Tibial artery (tissue), 4 donors: ENCODE measurements at regions not wholly inside any gene's neighbourhood (a gene's known extent, or its start where the extent isn't known, plus 50 kb on each side); places are given as distances from the start of the nearest gene placed in this dataset.

ENCODE experiments used
- DNase-seq, 2 donors: peaks; one replicate each; pipeline ENCODE4 v3.0.0-alpha.2; 2019
- H3K27ac ChIP-seq, 2 donors: fragments of 200-600 bp; sonication (generic) in 1 of 2; 1 replicate in 1 of 2; 2 replicates in 1 of 2; pipeline ENCODE4 v1.5.1; 2018 to 2019; ENCODE audit warnings: mild to moderate bottlenecking in 1 of 2
- H3K27me3 ChIP-seq, 2 donors: fragments of 200-600 bp; sonication (generic) in 1 of 2; one replicate each; pipeline versions ENCODE4 v1.5.1 to v1.6.0; 2016 to 2019
- H3K36me3 ChIP-seq, 3 donors: fragments of 200-600 bp; sonication (generic) in 2 of 3; one replicate each; pipeline ENCODE4 v1.5.1; 2016 to 2019; ENCODE audit warnings: mild to moderate bottlenecking in 2 of 3
- H3K4me1 ChIP-seq, 4 donors: fragments of 200-600 bp; sonication (generic) in 2 of 4; 1 replicate in 3 of 4; 2 replicates in 1 of 4; pipeline ENCODE4 v1.5.1; 2016 to 2019
- H3K4me3 ChIP-seq, 2 donors: fragments of 200-600 bp; sonication (generic) in 1 of 2; 1 replicate in 1 of 2; 2 replicates in 1 of 2; pipeline ENCODE4 v1.5.1; 2018 to 2019; ENCODE audit warnings: mild to moderate bottlenecking in 2 of 2
- H3K9me3 ChIP-seq, 3 donors: fragments of 200-600 bp; sonication (generic) in 1 of 3; one replicate each; pipeline ENCODE4 v1.5.1; 2016 to 2019
- CTCF ChIP-seq, 2 experiments: fragments of 200-600 bp in 1 of 2; fragments of 450-650 bp in 1 of 2; IDR thresholded peaks; one replicate each; pipeline ENCODE4 v1.5.1; 2017 to 2019; ENCODE audit warnings: antibody characterized with exemption in 2 of 2, mild to moderate bottlenecking in 1 of 2, moderate library complexity in 1 of 2
- intact Hi-C: fragments of 100-400 bp; cut with DNase I; formaldehyde crosslinking; loops from one replicate; pipeline ENCODE4 v1.15.0; 2023; ENCODE audit warnings: low total_unique reads

- TF ChIP-seq CTCF (IDR thresholded peaks at IDR 0.05), result no peak
- Histone ChIP-seq H3K27ac (no peak overlapping the region), H3K36me3 (no peaks in the 10 kb centered on the region), H3K9me3 (no peaks in the 10 kb centered on the region), H3K27me3 (no peaks in the 10 kb centered on the region), H3K4me1 (peaks cover 0 to 17% (median 13%) of the 10 kb centered on the region in 4 donors), H3K4me3 (no peak overlapping the region)
- no peak for DNase-seq
- intact Hi-C loops, result no loop called here
Observed at GRCh38 chr5:74541381-74541781, 99.1 kb downstream of the ENC1 start.

GRCh38 chr5:74540622-74541021 is 99.9 kb downstream of the ENC1 start:
- Histone ChIP-seq H3K36me3 (no peaks in the 10 kb centered on the region), H3K27me3 (no peaks in the 10 kb centered on the region), H3K9me3 (no peaks in the 10 kb centered on the region), H3K4me3 (no peak overlapping the region), H3K4me1 (peaks cover 0 to 17% (median 13%) of the 10 kb centered on the region in 4 donors), H3K27ac (no peak overlapping the region)
- DNase-seq, result no peak
- intact Hi-C loops, result no loop called here
- no peak for TF ChIP-seq CTCF (IDR thresholded peaks at IDR 0.05)

GRCh38 chr5:74539986-74540385 is 100.5 kb downstream of the ENC1 start:
- TF ChIP-seq CTCF (IDR thresholded peaks at IDR 0.05), result no peak
- peaks cover 0 to under 1% (median 0%) of the 10 kb centered on the region in 3 donors for H3K9me3 ChIP-seq
- H3K36me3 ChIP-seq, result no peaks in the 10 kb centered on the region
- intact Hi-C loops, result no loop called here
- H3K27ac ChIP-seq, result no peak overlapping the region
- DNase-seq, result no peak
- H3K27me3 ChIP-seq, result no peaks in the 10 kb centered on the region
- H3K4me3 ChIP-seq, result no peak overlapping the region
- H3K4me1 ChIP-seq, result peaks cover 0 to 17% (median 13%) of the 10 kb centered on the region in 4 donors

- Histone ChIP-seq H3K4me1 (peaks cover 0 to 8% (median 4%) of the 10 kb centered on the region in 4 donors), H3K27ac (no peak overlapping the region), H3K36me3 (no peaks in the 10 kb centered on the region), H3K9me3 (peaks cover 0 to 5% (median 5%) of the 10 kb centered on the region in 3 donors), H3K27me3 (no peaks in the 10 kb centered on the region), H3K4me3 (no peak overlapping the region)
- intact Hi-C loops, result no loop called here
- peak; percentile 76 to 81 for DNase-seq
- no peak for TF ChIP-seq CTCF (IDR thresholded peaks at IDR 0.05)
Observed at GRCh38 chr5:74538206-74538661, 102.3 kb downstream of the ENC1 start.

- Histone ChIP-seq H3K4me1 (peaks cover 0 to 5% (median 0%) of the 10 kb centered on the region in 4 donors), H3K27me3 (no peaks in the 10 kb centered on the region), H3K36me3 (no peaks in the 10 kb centered on the region), H3K9me3 (peaks cover 0 to 7% (median 5%) of the 10 kb centered on the region in 3 donors), H3K27ac (no peak overlapping the region), H3K4me3 (no peak overlapping the region)
- no peak for DNase-seq
- intact Hi-C loops, result no loop called here
- no peak for TF ChIP-seq CTCF (IDR thresholded peaks at IDR 0.05)
Observed at GRCh38 chr5:74536658-74537057, 103.9 kb downstream of the ENC1 start.

- no peak overlapping the region for H3K27ac ChIP-seq
- no peak for TF ChIP-seq CTCF (IDR thresholded peaks at IDR 0.05)
- peaks cover 0 to 7% (median 5%) of the 10 kb centered on the region in 3 donors for H3K9me3 ChIP-seq
- intact Hi-C loops, result no loop called here
- no peak for DNase-seq
- H3K4me3 ChIP-seq, result no peak overlapping the region
- no peaks in the 10 kb centered on the region for H3K36me3 ChIP-seq
- peaks cover 0 to 5% (median 0%) of the 10 kb centered on the region in 4 donors for H3K4me1 ChIP-seq
- H3K27me3 ChIP-seq, result no peaks in the 10 kb centered on the region
Observed at GRCh38 chr5:74535926-74536325, 104.6 kb downstream of the ENC1 start.
